ENCODE measurements at regions not wholly inside any gene's neighbourhood (a gene's known extent, or its start where the extent isn't known, plus 50 kb on each side); places are given as distances from the start of the nearest gene placed in this dataset. TPM values are rescaled to one million over a fixed set of nuclear protein-coding genes. Genes with fewer than 3 reads are reported as not detected.

DNA sequence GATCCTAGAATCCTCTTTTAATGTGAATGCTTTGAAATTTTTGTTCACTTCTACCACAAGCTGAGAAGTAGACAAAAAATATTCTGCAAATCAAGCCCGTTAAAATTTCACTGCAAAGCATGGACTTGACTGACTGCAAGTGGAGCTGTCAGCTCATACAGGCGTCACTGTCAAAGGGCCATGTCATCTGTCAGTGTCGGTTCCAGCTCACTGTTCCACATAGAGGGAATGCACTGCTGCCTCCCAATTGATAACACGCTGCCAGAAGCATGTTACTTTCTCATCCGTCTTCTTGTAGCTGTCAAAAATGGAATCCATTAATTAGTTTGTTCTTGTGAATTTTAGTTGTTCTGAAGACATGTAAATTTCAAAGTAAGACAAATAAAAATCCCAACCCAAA lies 50.4 kb upstream of the FBXL4 start:
- H3K4me3 ChIP-seq (ENCODE audit: low read depth, low read length): no peak overlapping the region
- TF ChIP-seq, protein P1, sequence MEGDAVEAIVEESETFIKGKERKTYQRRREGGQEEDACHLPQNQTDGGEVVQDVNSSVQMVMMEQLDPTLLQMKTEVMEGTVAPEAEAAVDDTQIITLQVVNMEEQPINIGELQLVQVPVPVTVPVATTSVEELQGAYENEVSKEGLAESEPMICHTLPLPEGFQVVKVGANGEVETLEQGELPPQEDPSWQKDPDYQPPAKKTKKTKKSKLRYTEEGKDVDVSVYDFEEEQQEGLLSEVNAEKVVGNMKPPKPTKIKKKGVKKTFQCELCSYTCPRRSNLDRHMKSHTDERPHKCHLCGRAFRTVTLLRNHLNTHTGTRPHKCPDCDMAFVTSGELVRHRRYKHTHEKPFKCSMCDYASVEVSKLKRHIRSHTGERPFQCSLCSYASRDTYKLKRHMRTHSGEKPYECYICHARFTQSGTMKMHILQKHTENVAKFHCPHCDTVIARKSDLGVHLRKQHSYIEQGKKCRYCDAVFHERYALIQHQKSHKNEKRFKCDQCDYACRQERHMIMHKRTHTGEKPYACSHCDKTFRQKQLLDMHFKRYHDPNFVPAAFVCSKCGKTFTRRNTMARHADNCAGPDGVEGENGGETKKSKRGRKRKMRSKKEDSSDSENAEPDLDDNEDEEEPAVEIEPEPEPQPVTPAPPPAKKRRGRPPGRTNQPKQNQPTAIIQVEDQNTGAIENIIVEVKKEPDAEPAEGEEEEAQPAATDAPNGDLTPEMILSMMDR (IDR thresholded peaks at IDR 0.05; ENCODE audit: insufficient read depth, low read depth, low read length): no peak
- DNase-seq (ENCODE audit: low read depth): no peak

Small RNA genes lying in the stretch of these regions (small RNA-seq; reads per million reads assigned to genes)
- gene MIR548AI: not detected
